Activated CD8-positive, alpha-beta memory T cell treated with anti-CD3 and anti-CD28 coated beads, Interleukin-2, amount 50 U/mL, for 4 hours (primary cell): ENCODE measurements at regions not wholly inside any gene's neighbourhood (a gene's known extent, or its start where the extent isn't known, plus 50 kb on each side); places are given as distances from the start of the nearest gene placed in this dataset.

Experiments used
- DNase-seq: peaks from one replicate; pipeline ENCODE4 v3.0.0-alpha.2; 2020

- DNase-seq: no peak
These were observed 133.9 kb downstream of the ESM1 start for GRCh38 chr5:54851449-54851848.

GRCh38 chr5:54848581-54848980 lies 136.8 kb downstream of the ESM1 start:
- no peak for DNase-seq

- DNase-seq: no peak
These were observed 139.8 kb downstream of the ESM1 start for GRCh38 chr5:54845567-54845941.

GRCh38 chr5:54844905-54845566 lies 140.4 kb downstream of the ESM1 start:
- DNase-seq: no peak

- DNase-seq: no peak
These were observed 141.1 kb downstream of the ESM1 start for GRCh38 chr5:54844266-54844665.

GRCh38 chr5:54841481-54841880 lies 143.9 kb downstream of the ESM1 start:
- DNase-seq: no peak

- no peak for DNase-seq
These were observed 146.6 kb downstream of the ESM1 start for GRCh38 chr5:54838843-54839242.

- no peak for DNase-seq
These were observed 147.4 kb downstream of the ESM1 start for GRCh38 chr5:54837981-54838380.

GRCh38 chr5:54837093-54837492 lies 148.3 kb downstream of the ESM1 start:
- no peak for DNase-seq

GRCh38 chr5:54835647-54836046 lies 149.7 kb downstream of the ESM1 start:
- DNase-seq: no peak

- no peak for DNase-seq
These were observed 151.1 kb downstream of the ESM1 start for GRCh38 chr5:54834121-54834842.

GRCh38 chr5:54833590-54833989 lies 151.8 kb downstream of the ESM1 start:
- DNase-seq: no peak

- DNase-seq: no peak
These were observed 152.5 kb downstream of the ESM1 start for GRCh38 chr5:54832858-54833257.

GRCh38 chr5:54832045-54832444 lies 153.3 kb downstream of the ESM1 start:
- no peak for DNase-seq

GRCh38 chr5:54831233-54831632 lies 154.2 kb downstream of the ESM1 start:
- no peak for DNase-seq

GRCh38 chr5:54829676-54830535 lies 155.5 kb downstream of the ESM1 start:
- no peak for DNase-seq

- no peak for DNase-seq
These were observed 156.3 kb downstream of the ESM1 start for GRCh38 chr5:54829102-54829501.

- no peak for DNase-seq
These were observed 157.2 kb downstream of the ESM1 start for GRCh38 chr5:54828151-54828550.

- DNase-seq: no peak
These were observed 160.4 kb downstream of the ESM1 start for GRCh38 chr5:54825005-54825404.

GRCh38 chr5:54823006-54823405 lies 162.4 kb downstream of the ESM1 start:
- DNase-seq: no peak

- no peak for DNase-seq
These were observed 163.1 kb downstream of the ESM1 start for GRCh38 chr5:54822324-54822687.

GRCh38 chr5:54821445-54822323 lies 163.7 kb downstream of the ESM1 start:
- DNase-seq: no peak
